ENCODE measurements at regions not wholly inside any gene's neighbourhood (a gene's known extent, or its start where the extent isn't known, plus 50 kb on each side); places are given as distances from the start of the nearest gene placed in this dataset.

DNA sequence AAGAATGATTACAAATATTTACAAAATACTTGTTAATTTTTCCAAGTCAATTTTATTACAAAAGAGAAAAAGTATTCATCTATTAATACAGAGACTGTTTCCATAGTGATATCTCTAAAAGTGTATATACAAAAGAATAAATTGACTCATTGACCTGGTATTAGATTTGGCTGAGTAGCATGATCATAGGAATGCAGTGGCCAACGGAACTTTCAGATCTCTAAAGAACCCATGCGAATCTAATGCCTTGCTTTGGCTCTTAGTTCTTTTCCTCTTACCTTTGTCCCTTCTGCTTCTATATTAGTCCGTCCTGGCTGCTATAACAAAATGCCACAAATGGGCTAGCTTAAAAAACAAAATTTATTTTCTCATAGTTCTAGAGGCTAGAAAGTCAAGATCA, 717.8 kb downstream of the TMTC2 start:
- TF ChIP-seq, protein P1, sequence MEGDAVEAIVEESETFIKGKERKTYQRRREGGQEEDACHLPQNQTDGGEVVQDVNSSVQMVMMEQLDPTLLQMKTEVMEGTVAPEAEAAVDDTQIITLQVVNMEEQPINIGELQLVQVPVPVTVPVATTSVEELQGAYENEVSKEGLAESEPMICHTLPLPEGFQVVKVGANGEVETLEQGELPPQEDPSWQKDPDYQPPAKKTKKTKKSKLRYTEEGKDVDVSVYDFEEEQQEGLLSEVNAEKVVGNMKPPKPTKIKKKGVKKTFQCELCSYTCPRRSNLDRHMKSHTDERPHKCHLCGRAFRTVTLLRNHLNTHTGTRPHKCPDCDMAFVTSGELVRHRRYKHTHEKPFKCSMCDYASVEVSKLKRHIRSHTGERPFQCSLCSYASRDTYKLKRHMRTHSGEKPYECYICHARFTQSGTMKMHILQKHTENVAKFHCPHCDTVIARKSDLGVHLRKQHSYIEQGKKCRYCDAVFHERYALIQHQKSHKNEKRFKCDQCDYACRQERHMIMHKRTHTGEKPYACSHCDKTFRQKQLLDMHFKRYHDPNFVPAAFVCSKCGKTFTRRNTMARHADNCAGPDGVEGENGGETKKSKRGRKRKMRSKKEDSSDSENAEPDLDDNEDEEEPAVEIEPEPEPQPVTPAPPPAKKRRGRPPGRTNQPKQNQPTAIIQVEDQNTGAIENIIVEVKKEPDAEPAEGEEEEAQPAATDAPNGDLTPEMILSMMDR (IDR thresholded peaks at IDR 0.05; ENCODE audit: low read length), result no peak
- TF ChIP-seq EZH2 (IDR thresholded peaks at IDR 0.05; ENCODE audit: borderline replicate concordance, low read length), result no peak
